Thoracic aorta (tissue), 2 donors: ENCODE measurements at regions not wholly inside any gene's neighbourhood (a gene's known extent, or its start where the extent isn't known, plus 50 kb on each side); places are given as distances from the start of the nearest gene placed in this dataset.

Experiments
- ATAC-seq: fragments of 150-250 bp; one replicate; pipeline ENCODE4 v1.8.0; 2017; ENCODE audit warnings: low read depth; ENCODE audit not compliant: insufficient number of reproducible peaks, low FRiP score
- DNase-seq: peaks from one replicate; pipeline ENCODE4 v3.0.0-alpha.2; 2020; ENCODE audit warnings: low spot score
- H3K27ac ChIP-seq, 2 donors: fragments of 200-600 bp; sonication (generic); 1 replicate in 1 of 2; 2 replicates in 1 of 2; pipeline ENCODE4 v1.5.1; 2016; ENCODE audit warnings: mild to moderate bottlenecking in 2 of 2, moderate library complexity in 2 of 2
- H3K27me3 ChIP-seq: fragments of 200-600 bp; sonication (generic); replicated peaks from 2 replicates; pipeline ENCODE4 v1.6.0; 2016; ENCODE audit warnings: mild to moderate bottlenecking; ENCODE audit not compliant: insufficient read depth
- H3K36me3 ChIP-seq: fragments of 200-600 bp; sonication (generic); one replicate; pipeline ENCODE4 v1.5.1; 2016
- H3K4me1 ChIP-seq, 2 donors: fragments of 200-600 bp; sonication (generic); 1 replicate in 1 of 2; 2 replicates in 1 of 2; pipeline versions ENCODE4 v1.5.1 to v1.6.0; 2016; ENCODE audit warnings: low read depth in 2 of 2, mild to moderate bottlenecking in 1 of 2; ENCODE audit not compliant: control insufficient read depth in 1 of 2
- H3K4me3 ChIP-seq: fragments of 200-600 bp; sonication (generic); 2 replicates; pipeline ENCODE4 v1.5.1; 2016; ENCODE audit warnings: mild to moderate bottlenecking
- H3K9me3 ChIP-seq: fragments of 200-600 bp; sonication (generic); 2 replicates; pipeline ENCODE4 v1.5.1; 2016
- TF ChIP-seq, protein P1 (sequence below): fragments of 200-600 bp; sonication (generic); IDR thresholded peaks from one replicate; pipeline ENCODE4 v1.5.1; 2019; ENCODE audit warnings: antibody characterized with exemption

- H3K9me3 ChIP-seq, result no peaks in the 10 kb centered on the region
- no peaks in the 10 kb centered on the region for H3K36me3 ChIP-seq
- TF ChIP-seq, protein P1, sequence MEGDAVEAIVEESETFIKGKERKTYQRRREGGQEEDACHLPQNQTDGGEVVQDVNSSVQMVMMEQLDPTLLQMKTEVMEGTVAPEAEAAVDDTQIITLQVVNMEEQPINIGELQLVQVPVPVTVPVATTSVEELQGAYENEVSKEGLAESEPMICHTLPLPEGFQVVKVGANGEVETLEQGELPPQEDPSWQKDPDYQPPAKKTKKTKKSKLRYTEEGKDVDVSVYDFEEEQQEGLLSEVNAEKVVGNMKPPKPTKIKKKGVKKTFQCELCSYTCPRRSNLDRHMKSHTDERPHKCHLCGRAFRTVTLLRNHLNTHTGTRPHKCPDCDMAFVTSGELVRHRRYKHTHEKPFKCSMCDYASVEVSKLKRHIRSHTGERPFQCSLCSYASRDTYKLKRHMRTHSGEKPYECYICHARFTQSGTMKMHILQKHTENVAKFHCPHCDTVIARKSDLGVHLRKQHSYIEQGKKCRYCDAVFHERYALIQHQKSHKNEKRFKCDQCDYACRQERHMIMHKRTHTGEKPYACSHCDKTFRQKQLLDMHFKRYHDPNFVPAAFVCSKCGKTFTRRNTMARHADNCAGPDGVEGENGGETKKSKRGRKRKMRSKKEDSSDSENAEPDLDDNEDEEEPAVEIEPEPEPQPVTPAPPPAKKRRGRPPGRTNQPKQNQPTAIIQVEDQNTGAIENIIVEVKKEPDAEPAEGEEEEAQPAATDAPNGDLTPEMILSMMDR, result no peak
- no peaks in the 10 kb centered on the region for H3K27me3 ChIP-seq
- no peak overlapping the region for H3K4me3 ChIP-seq
- no peak overlapping the region for H3K27ac ChIP-seq
- ATAC-seq, result no peak
- no peak for DNase-seq
- H3K4me1 ChIP-seq, result no peaks in the 10 kb centered on the region
Measured at GRCh38 chr4:102447413-102447812, 53.7 kb upstream of the NFKB1 start.

- H3K36me3 ChIP-seq, result no peaks in the 10 kb centered on the region
- no peaks in the 10 kb centered on the region for H3K9me3 ChIP-seq
- H3K27me3 ChIP-seq, result no peaks in the 10 kb centered on the region
- ATAC-seq (peak; percentile 43), DNase-seq (no peak)
- TF ChIP-seq, protein P1, result peak; percentile 52
- H3K27ac ChIP-seq, result no peak overlapping the region
- no peak overlapping the region for H3K4me3 ChIP-seq
- H3K4me1 ChIP-seq, result no peaks in the 10 kb centered on the region
Measured at GRCh38 chr4:102449751-102450352, 51.3 kb upstream of the NFKB1 start.

GRCh38 chr4:102451266-102451665 lies 49.9 kb upstream of the NFKB1 start:
- H3K4me1 ChIP-seq, result no peaks in the 10 kb centered on the region
- TF ChIP-seq, protein P1, result no peak
- no peak overlapping the region for H3K4me3 ChIP-seq
- H3K36me3 ChIP-seq, result no peaks in the 10 kb centered on the region
- ATAC-seq (no peak), DNase-seq (no peak)
- no peaks in the 10 kb centered on the region for H3K27me3 ChIP-seq
- H3K9me3 ChIP-seq, result no peaks in the 10 kb centered on the region
- H3K27ac ChIP-seq, result no peak overlapping the region
